HG02642 (cell line): ENCODE measurements at regions not wholly inside any gene's neighbourhood (a gene's known extent, or its start where the extent isn't known, plus 50 kb on each side); places are given as distances from the start of the nearest gene placed in this dataset.

Experiments
- ATAC-seq: cut with Tn5 transposase; IDR thresholded peaks from one replicate; pipeline ENCODE4 v1.9.1; 2021; ENCODE audit warnings: mild to moderate bottlenecking; ENCODE audit not compliant: unreplicated experiment, poor library complexity

- ATAC-seq: no peak
Measured at GRCh38 chr12:88977115-88977514, 375.2 kb downstream of the DUSP6 start.

DNA sequence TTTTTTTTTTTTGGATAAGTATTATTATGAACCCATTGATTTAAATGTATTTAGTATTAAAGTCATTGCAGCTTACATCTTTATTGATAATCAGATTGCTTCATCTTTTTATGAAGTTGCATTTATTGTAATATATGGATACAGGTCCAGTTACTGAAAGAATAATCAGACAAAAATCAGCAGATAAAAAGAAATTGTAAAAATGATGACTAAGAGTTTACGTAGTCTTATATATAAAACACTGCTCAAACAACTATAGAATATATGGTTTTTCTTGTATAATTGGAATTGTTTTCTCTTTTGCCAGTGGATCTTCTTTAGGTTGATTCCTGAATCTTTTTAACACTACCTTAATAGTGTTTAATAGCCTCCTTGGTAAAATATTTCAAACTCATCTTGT is 378.3 kb downstream of the DUSP6 start:
- ATAC-seq: no peak

DNA sequence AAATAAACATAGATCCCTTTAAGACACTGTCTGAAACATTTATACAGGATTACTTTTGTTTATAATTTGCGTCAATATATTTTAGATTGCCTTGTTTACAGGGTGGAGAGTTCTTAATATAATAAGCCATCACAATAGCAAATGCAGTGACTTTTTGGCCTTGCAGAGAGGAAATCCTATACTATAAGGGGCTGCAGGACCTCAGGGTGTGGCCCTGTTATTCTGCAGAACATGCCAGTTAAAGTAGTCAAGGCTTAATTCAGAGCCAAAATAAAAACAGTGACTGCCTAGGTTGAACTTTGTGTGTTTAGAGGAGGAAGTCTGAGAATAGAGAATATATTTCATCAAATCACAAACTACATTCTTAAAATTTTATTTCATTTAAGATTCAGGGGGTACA is 381.6 kb downstream of the DUSP6 start:
- ATAC-seq: no peak

- no peak for ATAC-seq
Measured at GRCh38 chr12:88969127-88969526, 383.2 kb downstream of the DUSP6 start.

- ATAC-seq: no peak
Measured at GRCh38 chr12:88960213-88960878, 380.1 kb upstream of the KITLG start.

DNA sequence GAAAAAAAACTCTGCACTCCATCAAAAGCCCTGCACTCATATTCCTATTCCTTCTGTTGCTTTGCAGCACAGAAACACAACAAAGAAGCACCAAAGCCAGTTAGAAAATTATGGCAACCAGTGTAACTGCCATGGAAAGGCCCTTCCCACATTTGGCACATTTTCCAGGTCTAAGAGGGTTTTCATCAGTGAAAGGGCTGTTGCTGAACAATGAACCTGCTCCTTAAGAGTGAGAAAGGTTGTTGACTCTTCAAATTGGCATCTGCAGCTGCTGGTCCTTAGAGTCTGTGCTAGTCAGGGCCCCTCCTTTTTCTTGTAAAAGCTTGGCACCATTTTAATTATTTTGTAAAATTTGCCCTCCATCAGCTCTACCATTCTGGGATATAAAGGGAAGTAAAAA is 378.7 kb upstream of the KITLG start:
- ATAC-seq: no peak

- no peak for ATAC-seq
Measured at GRCh38 chr12:88958153-88958552, 377.9 kb upstream of the KITLG start.

DNA sequence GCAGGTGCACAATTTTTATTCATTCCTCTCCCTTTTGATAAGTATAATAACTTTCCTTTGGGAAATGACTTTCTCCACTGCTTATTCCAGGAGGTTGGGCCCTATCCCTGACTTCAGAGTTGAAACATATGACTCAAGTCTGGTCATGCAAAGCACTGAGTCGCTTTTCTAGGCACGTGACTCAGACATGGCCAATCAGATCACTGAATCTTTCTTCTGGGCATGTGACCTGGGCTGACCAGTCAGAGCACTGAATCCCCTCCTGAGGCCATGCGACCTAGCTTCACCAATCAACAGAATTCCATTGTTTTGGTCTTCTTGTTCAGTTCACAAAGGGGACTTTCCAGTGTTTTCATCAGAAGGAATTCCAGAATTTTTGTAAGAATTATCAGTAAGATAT is 377.1 kb upstream of the KITLG start:
- no peak for ATAC-seq

DNA sequence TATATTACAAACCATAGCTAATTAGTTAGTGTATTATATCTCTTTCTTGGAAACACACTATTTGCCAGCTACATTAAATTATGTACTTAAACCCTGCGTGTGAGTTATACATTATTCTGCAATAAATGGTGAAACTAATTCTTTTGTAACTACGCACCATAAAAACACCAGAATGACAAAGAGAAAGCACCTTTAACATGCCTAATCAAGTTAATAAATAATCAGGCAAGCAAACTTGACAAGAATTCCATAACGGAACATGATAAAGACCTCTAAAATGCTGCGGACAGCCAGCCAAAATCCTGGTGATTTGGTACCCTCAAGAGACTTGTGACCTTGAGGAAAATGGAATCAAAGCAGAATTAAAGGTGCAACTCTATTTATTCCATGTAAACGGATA is 375.3 kb upstream of the KITLG start:
- ATAC-seq: no peak

GRCh38 chr12:88953029-88953586 is 372.8 kb upstream of the KITLG start:
- no peak for ATAC-seq

DNA sequence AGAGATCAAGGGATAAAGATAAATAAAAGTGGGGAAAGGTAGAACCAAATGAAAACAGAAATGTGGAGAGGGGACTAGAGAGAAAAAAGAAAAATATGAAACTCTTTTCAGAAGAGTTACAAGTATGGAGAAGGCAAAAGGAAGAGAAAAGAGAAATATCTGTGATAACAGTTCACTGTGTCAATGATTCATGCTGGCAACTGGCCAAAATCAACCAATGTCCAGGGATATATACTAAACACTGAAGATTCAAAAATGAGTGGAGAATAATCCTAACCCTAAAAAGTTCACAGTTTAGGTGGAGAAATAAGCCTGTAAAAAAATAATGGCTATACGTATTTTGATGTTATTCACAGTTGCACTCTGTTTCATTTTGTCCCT is 372.3 kb upstream of the KITLG start:
- no peak for ATAC-seq

GRCh38 chr12:88951860-88952561 is 371.7 kb upstream of the KITLG start:
- ATAC-seq: no peak

GRCh38 chr12:88951177-88951576 is 370.9 kb upstream of the KITLG start:
- no peak for ATAC-seq

DNA sequence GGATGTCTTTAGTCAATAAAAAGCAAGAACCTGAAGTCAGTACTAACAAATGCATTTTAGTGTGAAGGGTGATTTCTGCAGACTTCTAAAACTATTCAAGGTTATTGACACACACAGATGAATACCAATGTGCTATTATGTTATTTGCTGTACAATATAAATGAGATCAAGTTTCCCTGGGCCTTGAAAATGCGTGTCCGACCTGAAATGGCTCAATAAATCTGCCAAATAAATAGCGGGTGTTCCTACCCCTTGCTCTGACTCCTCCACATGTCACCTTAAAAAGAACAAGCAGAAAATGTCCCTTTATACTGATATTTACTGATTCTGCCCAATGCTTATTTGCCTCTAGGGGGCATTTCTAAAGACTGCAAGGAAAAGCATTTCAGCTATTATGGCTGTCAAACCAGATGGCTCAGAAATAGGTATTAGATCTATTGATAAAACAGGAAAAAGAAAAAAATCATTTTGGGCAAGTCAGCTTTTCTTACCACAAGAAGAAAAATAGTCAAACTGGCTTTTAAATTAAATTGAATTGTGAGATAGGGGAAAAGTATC is 367.3 kb upstream of the KITLG start:
- ATAC-seq: no peak

- ATAC-seq: no peak
Measured at GRCh38 chr12:88946372-88946997, 366.2 kb upstream of the KITLG start.

- no peak for ATAC-seq
Measured at GRCh38 chr12:88945051-88945732, 364.9 kb upstream of the KITLG start.

- no peak for ATAC-seq
Measured at GRCh38 chr12:88944397-88944796, 364.1 kb upstream of the KITLG start.

GRCh38 chr12:88940854-88941253 is 360.6 kb upstream of the KITLG start:
- ATAC-seq: no peak

GRCh38 chr12:88935856-88936255 is 355.6 kb upstream of the KITLG start:
- no peak for ATAC-seq

GRCh38 chr12:88934163-88934747 is 354.0 kb upstream of the KITLG start:
- ATAC-seq: no peak
